ENCODE measurements at regions not wholly inside any gene's neighbourhood (a gene's known extent, or its start where the extent isn't known, plus 50 kb on each side); places are given as distances from the start of the nearest gene placed in this dataset.

GRCh38 chr2:228846161-228846560 lies 424.9 kb downstream of the PID1 start:
- no peaks in the 10 kb centered on the region for H3K27me3 Mint-ChIP-seq
- TF ChIP-seq CTCF (IDR thresholded peaks at IDR 0.05; ENCODE audit: unreplicated experiment) = no peak
- no peak for DNase-seq (ENCODE audit: low spot score, unreplicated experiment)
- H3K4me1 Mint-ChIP-seq (ENCODE audit: low read depth) = no peaks in the 10 kb centered on the region
- H3K4me3 Mint-ChIP-seq (ENCODE audit: low read depth) = no peak overlapping the region
- H3K27ac Mint-ChIP-seq = no peak overlapping the region
- H3K36me3 Mint-ChIP-seq (ENCODE audit: insufficient read depth) = no peaks in the 10 kb centered on the region
- no peaks in the 10 kb centered on the region for H3K9me3 Mint-ChIP-seq (ENCODE audit: low read depth)

GRCh38 chr2:228845162-228845925 lies 425.7 kb downstream of the PID1 start:
- peaks cover 1% of the 10 kb centered on the region for H3K4me1 Mint-ChIP-seq (ENCODE audit: low read depth)
- DNase-seq (ENCODE audit: low spot score, unreplicated experiment) = no peak
- no peaks in the 10 kb centered on the region for H3K9me3 Mint-ChIP-seq (ENCODE audit: low read depth)
- H3K27ac Mint-ChIP-seq = peak overlapping the region; percentile 19
- H3K36me3 Mint-ChIP-seq (ENCODE audit: insufficient read depth) = no peaks in the 10 kb centered on the region
- H3K4me3 Mint-ChIP-seq (ENCODE audit: low read depth) = no peak overlapping the region
- H3K27me3 Mint-ChIP-seq = peaks cover 2% of the 10 kb centered on the region
- TF ChIP-seq CTCF (IDR thresholded peaks at IDR 0.05; ENCODE audit: unreplicated experiment) = no peak

- no peak overlapping the region for H3K4me3 Mint-ChIP-seq (ENCODE audit: low read depth)
- peaks cover 10% of the 10 kb centered on the region for H3K4me1 Mint-ChIP-seq (ENCODE audit: low read depth)
- TF ChIP-seq CTCF (IDR thresholded peaks at IDR 0.05; ENCODE audit: unreplicated experiment) = no peak
- no peak overlapping the region for H3K27ac Mint-ChIP-seq
- no peaks in the 10 kb centered on the region for H3K36me3 Mint-ChIP-seq (ENCODE audit: insufficient read depth)
- H3K27me3 Mint-ChIP-seq = peaks cover 9% of the 10 kb centered on the region
- H3K9me3 Mint-ChIP-seq (ENCODE audit: low read depth) = no peaks in the 10 kb centered on the region
- no peak for DNase-seq (ENCODE audit: low spot score, unreplicated experiment)
Measured at GRCh38 chr2:228841877-228842276, 429.2 kb downstream of the PID1 start.

GRCh38 chr2:228841475-228841874 lies 429.6 kb downstream of the PID1 start:
- peaks cover 10% of the 10 kb centered on the region for H3K4me1 Mint-ChIP-seq (ENCODE audit: low read depth)
- DNase-seq (ENCODE audit: low spot score, unreplicated experiment) = no peak
- TF ChIP-seq CTCF (IDR thresholded peaks at IDR 0.05; ENCODE audit: unreplicated experiment) = no peak
- no peak overlapping the region for H3K27ac Mint-ChIP-seq
- H3K27me3 Mint-ChIP-seq = peaks cover 12% of the 10 kb centered on the region
- no peaks in the 10 kb centered on the region for H3K36me3 Mint-ChIP-seq (ENCODE audit: insufficient read depth)
- H3K9me3 Mint-ChIP-seq (ENCODE audit: low read depth) = no peaks in the 10 kb centered on the region
- no peak overlapping the region for H3K4me3 Mint-ChIP-seq (ENCODE audit: low read depth)

- no peak overlapping the region for H3K4me3 Mint-ChIP-seq (ENCODE audit: low read depth)
- no peaks in the 10 kb centered on the region for H3K9me3 Mint-ChIP-seq (ENCODE audit: low read depth)
- no peaks in the 10 kb centered on the region for H3K36me3 Mint-ChIP-seq (ENCODE audit: insufficient read depth)
- peaks cover 10% of the 10 kb centered on the region for H3K4me1 Mint-ChIP-seq (ENCODE audit: low read depth)
- TF ChIP-seq CTCF (IDR thresholded peaks at IDR 0.05; ENCODE audit: unreplicated experiment) = no peak
- H3K27ac Mint-ChIP-seq = no peak overlapping the region
- DNase-seq (ENCODE audit: low spot score, unreplicated experiment) = no peak
- H3K27me3 Mint-ChIP-seq = peaks cover 17% of the 10 kb centered on the region
Measured at GRCh38 chr2:228840743-228841114, 430.4 kb downstream of the PID1 start.

All from progenitor cell of endocrine pancreas (in vitro differentiated cells).